ENCODE measurements at regions not wholly inside any gene's neighbourhood (a gene's known extent, or its start where the extent isn't known, plus 50 kb on each side); places are given as distances from the start of the nearest gene placed in this dataset.

DNA sequence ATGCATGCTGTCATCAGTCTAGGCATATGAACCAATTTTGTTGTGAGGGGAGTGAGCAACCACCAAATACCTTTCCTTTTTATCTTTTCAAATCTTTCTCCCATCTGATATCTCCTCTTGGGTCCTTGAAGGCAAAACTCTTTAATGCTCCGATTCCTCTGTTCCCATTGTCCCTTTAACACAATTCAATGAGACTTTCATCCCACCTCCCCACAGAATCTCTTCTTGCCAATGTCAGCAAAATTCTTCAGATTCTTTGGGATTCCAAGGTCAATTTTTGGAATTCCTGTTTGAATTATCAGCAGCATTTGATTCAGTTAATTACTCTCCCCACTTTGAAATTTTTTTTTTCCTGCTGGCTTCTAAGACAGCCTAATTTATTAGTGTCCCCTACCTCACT is 232.7 kb downstream of the COX7B2 start:
- H2BK120ac ChIP-seq (ENCODE audit: low read depth, low read length, poor library complexity, severe bottlenecking), result no peak overlapping the region
- H2AK5ac ChIP-seq (ENCODE audit: insufficient read length, low read length), result no peak overlapping the region
- no peaks in the 10 kb centered on the region for H4K20me1 ChIP-seq (ENCODE audit: control insufficient read depth, insufficient read depth, insufficient read length)
- Mint-ChIP-seq H3K9me3 (peaks cover 4 to 6% of the 10 kb centered on the region in 2 experiments; a peak in 4 of 5 replicates), H3K27me3 (ENCODE audit: low read depth) (no peaks in the 10 kb centered on the region), H3K4me3 (no peak overlapping the region), H3K36me3 (ENCODE audit: insufficient read depth in 1 of 3, low read depth in 3 of 3) (peaks cover 0 to 4% (median 0%) of the 10 kb centered on the region in 3 experiments; a peak in 2 of 7 replicates), H3K27ac (no peak overlapping the region), H3K4me1 (no peaks in the 10 kb centered on the region)
- no peak overlapping the region for H3K14ac ChIP-seq (ENCODE audit: insufficient read depth, low read length)
- no peak overlapping the region for H2BK20ac ChIP-seq (ENCODE audit: low read depth, low read length, poor library complexity, severe bottlenecking)
- no peak overlapping the region for H2BK5ac ChIP-seq (ENCODE audit: insufficient read length, low read length)
- no peaks in the 10 kb centered on the region; the same call in 1 of the 2 replicates for H3K4me1 ChIP-seq (ENCODE audit: insufficient read depth, low read length)
- H3K79me1 ChIP-seq (ENCODE audit: insufficient read depth, low read depth, low read length, poor library complexity, severe bottlenecking), result no peaks in the 10 kb centered on the region
- H4K91ac ChIP-seq (ENCODE audit: insufficient read length, low read depth, low read length), result no peak overlapping the region
- H3K27me3 ChIP-seq (ENCODE audit: insufficient read depth, low read length), result no peaks in the 10 kb centered on the region
- H3K9ac ChIP-seq (ENCODE audit: extremely low read depth, insufficient read length, low read length), result no peak overlapping the region
- H3K23ac ChIP-seq (ENCODE audit: insufficient read length, low read depth, low read length), result no peak overlapping the region
- no peak overlapping the region for H3K4me2 ChIP-seq (ENCODE audit: insufficient read depth, insufficient read length, low read length)
- no peaks in the 10 kb centered on the region for H3K79me2 ChIP-seq (ENCODE audit: insufficient read depth, low read length)
- no peak overlapping the region for H4K8ac ChIP-seq (replicated peaks; ENCODE audit: insufficient read length, low read depth, low read length)
- TF ChIP-seq, protein P1, sequence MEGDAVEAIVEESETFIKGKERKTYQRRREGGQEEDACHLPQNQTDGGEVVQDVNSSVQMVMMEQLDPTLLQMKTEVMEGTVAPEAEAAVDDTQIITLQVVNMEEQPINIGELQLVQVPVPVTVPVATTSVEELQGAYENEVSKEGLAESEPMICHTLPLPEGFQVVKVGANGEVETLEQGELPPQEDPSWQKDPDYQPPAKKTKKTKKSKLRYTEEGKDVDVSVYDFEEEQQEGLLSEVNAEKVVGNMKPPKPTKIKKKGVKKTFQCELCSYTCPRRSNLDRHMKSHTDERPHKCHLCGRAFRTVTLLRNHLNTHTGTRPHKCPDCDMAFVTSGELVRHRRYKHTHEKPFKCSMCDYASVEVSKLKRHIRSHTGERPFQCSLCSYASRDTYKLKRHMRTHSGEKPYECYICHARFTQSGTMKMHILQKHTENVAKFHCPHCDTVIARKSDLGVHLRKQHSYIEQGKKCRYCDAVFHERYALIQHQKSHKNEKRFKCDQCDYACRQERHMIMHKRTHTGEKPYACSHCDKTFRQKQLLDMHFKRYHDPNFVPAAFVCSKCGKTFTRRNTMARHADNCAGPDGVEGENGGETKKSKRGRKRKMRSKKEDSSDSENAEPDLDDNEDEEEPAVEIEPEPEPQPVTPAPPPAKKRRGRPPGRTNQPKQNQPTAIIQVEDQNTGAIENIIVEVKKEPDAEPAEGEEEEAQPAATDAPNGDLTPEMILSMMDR (conservative IDR thresholded peaks at IDR 0.05), result no peak
- H3K56ac ChIP-seq (ENCODE audit: insufficient read length, low read depth, low read length), result no peak overlapping the region
- WGBS (ENCODE audit: extremely low coverage, insufficient read length, low lambda C conversion rate), result no CpG with 5 or more reads among the region's 1 CpG
- no peak for DNase-seq
- H2AFZ ChIP-seq (ENCODE audit: low read length), result no peak overlapping the region
- no peak overlapping the region for H3K27ac ChIP-seq (ENCODE audit: insufficient read length, low read depth, low read length)
- H3K18ac ChIP-seq (ENCODE audit: insufficient read length, low read depth, low read length), result no peak overlapping the region
- no peak overlapping the region for H3T11ph ChIP-seq (ENCODE audit: low read length)
- no peak overlapping the region for H2BK15ac ChIP-seq (ENCODE audit: low read depth, low read length)
- peak overlapping the region; percentile 79 for H4K5ac ChIP-seq (ENCODE audit: insufficient read length, low read depth, low read length)
- no peaks in the 10 kb centered on the region for H3K23me2 ChIP-seq (ENCODE audit: insufficient read length, low read depth, low read length, poor library complexity, severe bottlenecking)
- no peak overlapping the region for H3K4ac ChIP-seq (ENCODE audit: low read depth, low read length)
- H2BK12ac ChIP-seq (ENCODE audit: insufficient read length, low read depth, low read length), result no peak overlapping the region
- H3K9me3 ChIP-seq (ENCODE audit: control insufficient read depth, low read depth, low read length), result no peaks in the 10 kb centered on the region
